Nephron (organoid): ENCODE measurements at regions not wholly inside any gene's neighbourhood (a gene's known extent, or its start where the extent isn't known, plus 50 kb on each side); places are given as distances from the start of the nearest gene placed in this dataset.

ENCODE experiments used
- H3K27ac Mint-ChIP-seq, 3 experiments: 2 replicates each; pipeline ENCODE4 v1.8.0; 2020; ENCODE audit warnings: mixed read lengths in 3 of 3, mild to moderate bottlenecking in 2 of 3, moderate library complexity in 1 of 3
- H3K27me3 Mint-ChIP-seq: 2 replicates; pipeline ENCODE4 v1.8.0; 2021; ENCODE audit warnings: low read depth, mild to moderate bottlenecking, moderate library complexity, mixed read lengths
- H3K36me3 Mint-ChIP-seq: 2 replicates; pipeline ENCODE4 v1.8.0; 2020; ENCODE audit warnings: low read depth, mixed read lengths
- H3K4me1 Mint-ChIP-seq: 2 replicates; pipeline ENCODE4 v1.8.0; 2020; ENCODE audit warnings: mixed read lengths
- H3K4me3 Mint-ChIP-seq, 3 experiments: 2 replicates each; pipeline ENCODE4 v1.8.0; 2020; ENCODE audit warnings: mild to moderate bottlenecking in 3 of 3, mixed read lengths in 3 of 3, moderate library complexity in 2 of 3
- H3K9me3 Mint-ChIP-seq: 2 replicates; pipeline ENCODE4 v1.8.0; 2020; ENCODE audit warnings: mixed read lengths
- CTCF ChIP-seq, 3 experiments: fragments of 200-600 bp; sonication (generic); IDR thresholded peaks; one replicate each; pipeline ENCODE4 v1.5.0; 2021; ENCODE audit warnings: antibody characterized with exemption in 3 of 3; ENCODE audit not compliant: unreplicated experiment in 3 of 3

GRCh38 chr15:46307746-46308145, 672.9 kb downstream of the SQOR start:
- H3K4me3 Mint-ChIP-seq = no peak overlapping the region
- no peak for TF ChIP-seq CTCF (IDR thresholded peaks at IDR 0.05; ENCODE audit: unreplicated experiment in 3 of 3)
- H3K4me1 Mint-ChIP-seq = peaks cover 23% of the 10 kb centered on the region
- peak overlapping the region in 1 of 3 experiments; percentile 30 for H3K27ac Mint-ChIP-seq
- peaks cover 4% of the 10 kb centered on the region for H3K27me3 Mint-ChIP-seq
- H3K36me3 Mint-ChIP-seq = no peaks in the 10 kb centered on the region
- H3K9me3 Mint-ChIP-seq = no peaks in the 10 kb centered on the region

GRCh38 chr15:46309914-46310313, 675.1 kb downstream of the SQOR start:
- Mint-ChIP-seq H3K36me3 (no peaks in the 10 kb centered on the region), H3K27ac (peak overlapping the region in 1 of 3 experiments; percentile 24), H3K27me3 (peaks cover 4% of the 10 kb centered on the region), H3K9me3 (no peaks in the 10 kb centered on the region), H3K4me3 (no peak overlapping the region), H3K4me1 (peaks cover 23% of the 10 kb centered on the region)
- TF ChIP-seq CTCF (IDR thresholded peaks at IDR 0.05; ENCODE audit: unreplicated experiment in 3 of 3) = peak in 1 of 3 experiments; percentile 20

- no peak overlapping the region for H3K27ac Mint-ChIP-seq
Observed at GRCh38 chr15:46312133-46312740, 677.4 kb downstream of the SQOR start.

GRCh38 chr15:46315434-46315833, 680.6 kb downstream of the SQOR start:
- Mint-ChIP-seq H3K4me3 (no peak overlapping the region), H3K4me1 (peaks cover 6% of the 10 kb centered on the region), H3K36me3 (no peaks in the 10 kb centered on the region), H3K9me3 (no peaks in the 10 kb centered on the region), H3K27me3 (peaks cover 3% of the 10 kb centered on the region), H3K27ac (no peak overlapping the region)
- TF ChIP-seq CTCF (IDR thresholded peaks at IDR 0.05; ENCODE audit: unreplicated experiment in 3 of 3) = no peak

More at GRCh38 chr15:46312133-46312740, 677.4 kb downstream of the SQOR start:
- Mint-ChIP-seq H3K36me3 (no peaks in the 10 kb centered on the region), H3K27me3 (peaks cover 3% of the 10 kb centered on the region), H3K9me3 (no peaks in the 10 kb centered on the region), H3K4me1 (peaks cover 29% of the 10 kb centered on the region), H3K4me3 (no peak overlapping the region)
- TF ChIP-seq CTCF (IDR thresholded peaks at IDR 0.05; ENCODE audit: unreplicated experiment in 3 of 3) = peak; percentile 91 to 95 (median 92)

GRCh38 chr15:46316024-46316423, 681.2 kb downstream of the SQOR start:
- no peaks in the 10 kb centered on the region for H3K36me3 Mint-ChIP-seq
- H3K9me3 Mint-ChIP-seq = no peaks in the 10 kb centered on the region
- no peak for TF ChIP-seq CTCF (IDR thresholded peaks at IDR 0.05; ENCODE audit: unreplicated experiment in 3 of 3)
- H3K4me1 Mint-ChIP-seq = peaks cover 6% of the 10 kb centered on the region
- H3K27ac Mint-ChIP-seq = no peak overlapping the region
- no peak overlapping the region for H3K4me3 Mint-ChIP-seq
- H3K27me3 Mint-ChIP-seq = peaks cover 3% of the 10 kb centered on the region

- no peaks in the 10 kb centered on the region for H3K36me3 Mint-ChIP-seq
- H3K4me1 Mint-ChIP-seq = peaks cover 6% of the 10 kb centered on the region
- no peak overlapping the region for H3K4me3 Mint-ChIP-seq
- H3K27ac Mint-ChIP-seq = no peak overlapping the region
- TF ChIP-seq CTCF (IDR thresholded peaks at IDR 0.05; ENCODE audit: unreplicated experiment in 3 of 3) = no peak
- H3K9me3 Mint-ChIP-seq = no peaks in the 10 kb centered on the region
- H3K27me3 Mint-ChIP-seq = peaks cover 3% of the 10 kb centered on the region
Observed at GRCh38 chr15:46317029-46317428, 682.2 kb downstream of the SQOR start.
